ENCODE measurements at regions not wholly inside any gene's neighbourhood (a gene's known extent, or its start where the extent isn't known, plus 50 kb on each side); places are given as distances from the start of the nearest gene placed in this dataset.
"Not testable (repeated sequence)": the region's sequence is repeated elsewhere in the genome, so short reads cannot be mapped to it uniquely, and the experiment has no call there.

- FAIRE-seq = no peak
- no peak for TF ChIP-seq PAX5 (IDR thresholded peaks at IDR 0.05; ENCODE audit: insufficient read depth, low read length, severe bottlenecking)
- TF ChIP-seq TAF1 (IDR thresholded peaks at IDR 0.05; ENCODE audit: low read depth, low read length) = no peak
- no peak for TF ChIP-seq POU2F2 (IDR thresholded peaks at IDR 0.05; ENCODE audit: low read depth, low read length)
- TF ChIP-seq POLR2A (IDR thresholded peaks at IDR 0.05; ENCODE audit: low read depth, low read length) = no peak
- no peak for TF ChIP-seq SPI1 (IDR thresholded peaks at IDR 0.05; ENCODE audit: low read depth, low read length)
- no peak for TF ChIP-seq POLR2AphosphoS5 (IDR thresholded peaks at IDR 0.05; ENCODE audit: low read depth, low read length)
- DNase-seq (ENCODE audit: insufficient read length, low spot score) = no peak
These were observed 724.6 kb downstream of the CENPC start for GRCh38 chr4:66820681-66821080.

GRCh38 chr4:66814277-66814676 is 731.0 kb downstream of the CENPC start:
- FAIRE-seq (no peak), DNase-seq (ENCODE audit: insufficient read length, low spot score) (no peak)
- no peak for TF ChIP-seq TAF1 (IDR thresholded peaks at IDR 0.05; ENCODE audit: low read depth, low read length)

GRCh38 chr4:66805582-66805981 is 739.7 kb downstream of the CENPC start:
- no peak for FAIRE-seq
- TF ChIP-seq SPI1 (IDR thresholded peaks at IDR 0.05; ENCODE audit: low read depth, low read length) (no peak), POU2F2 (IDR thresholded peaks at IDR 0.05; ENCODE audit: low read depth, low read length) (no peak), TAF1 (IDR thresholded peaks at IDR 0.05; ENCODE audit: low read depth, low read length) (no peak), POLR2A (IDR thresholded peaks at IDR 0.05; ENCODE audit: low read depth, low read length) (no peak), PAX5 (IDR thresholded peaks at IDR 0.05; ENCODE audit: insufficient read depth, low read length, severe bottlenecking) (no peak), POLR2AphosphoS5 (IDR thresholded peaks at IDR 0.05; ENCODE audit: low read depth, low read length) (no peak)
- no peak for DNase-seq (ENCODE audit: insufficient read length, low spot score)

- DNase-seq (ENCODE audit: insufficient read length, low spot score) (no peak), FAIRE-seq (no peak)
- no peak for TF ChIP-seq POLR2A (IDR thresholded peaks at IDR 0.05; ENCODE audit: low read depth, low read length)
- no peak for TF ChIP-seq TAF1 (IDR thresholded peaks at IDR 0.05; ENCODE audit: low read depth, low read length)
- TF ChIP-seq SPI1 (IDR thresholded peaks at IDR 0.05; ENCODE audit: low read depth, low read length) = no peak
- TF ChIP-seq POU2F2 (IDR thresholded peaks at IDR 0.05; ENCODE audit: low read depth, low read length) = no peak
These were observed 740.3 kb downstream of the CENPC start for GRCh38 chr4:66804979-66805378.

- TF ChIP-seq PAX5 (IDR thresholded peaks at IDR 0.05; ENCODE audit: insufficient read depth, low read length, severe bottlenecking) (no peak), POLR2AphosphoS5 (IDR thresholded peaks at IDR 0.05; ENCODE audit: low read depth, low read length) (no peak), POLR2A (IDR thresholded peaks at IDR 0.05; ENCODE audit: low read depth, low read length) (no peak), TAF1 (IDR thresholded peaks at IDR 0.05; ENCODE audit: low read depth, low read length) (no peak), SPI1 (IDR thresholded peaks at IDR 0.05; ENCODE audit: low read depth, low read length) (no peak), POU2F2 (IDR thresholded peaks at IDR 0.05; ENCODE audit: low read depth, low read length) (no peak)
- FAIRE-seq = no peak
- DNase-seq (ENCODE audit: insufficient read length, low spot score) = no peak
These were observed 747.7 kb downstream of the CENPC start for GRCh38 chr4:66797608-66798007.

GRCh38 chr4:66795724-66796123 is 749.6 kb downstream of the CENPC start:
- FAIRE-seq = no peak
- TF ChIP-seq SPI1 (IDR thresholded peaks at IDR 0.05; ENCODE audit: low read depth, low read length) (no peak), PAX5 (IDR thresholded peaks at IDR 0.05; ENCODE audit: insufficient read depth, low read length, severe bottlenecking) (no peak), TAF1 (IDR thresholded peaks at IDR 0.05; ENCODE audit: low read depth, low read length) (no peak), POU2F2 (IDR thresholded peaks at IDR 0.05; ENCODE audit: low read depth, low read length) (no peak), POLR2AphosphoS5 (IDR thresholded peaks at IDR 0.05; ENCODE audit: low read depth, low read length) (no peak), POLR2A (IDR thresholded peaks at IDR 0.05; ENCODE audit: low read depth, low read length) (no peak)
- DNase-seq (ENCODE audit: insufficient read length, low spot score) = no peak

GRCh38 chr4:66794390-66795034 is 750.8 kb downstream of the CENPC start:
- DNase-seq (ENCODE audit: insufficient read length, low spot score) (no peak), FAIRE-seq (no peak)
- TF ChIP-seq TAF1 (IDR thresholded peaks at IDR 0.05; ENCODE audit: low read depth, low read length) (no peak), POLR2AphosphoS5 (IDR thresholded peaks at IDR 0.05; ENCODE audit: low read depth, low read length) (no peak), POLR2A (IDR thresholded peaks at IDR 0.05; ENCODE audit: low read depth, low read length) (no peak), PAX5 (IDR thresholded peaks at IDR 0.05; ENCODE audit: insufficient read depth, low read length, severe bottlenecking) (no peak), POU2F2 (IDR thresholded peaks at IDR 0.05; ENCODE audit: low read depth, low read length) (no peak), SPI1 (IDR thresholded peaks at IDR 0.05; ENCODE audit: low read depth, low read length) (no peak)

GRCh38 chr4:66791686-66792085 is 753.6 kb downstream of the CENPC start:
- FAIRE-seq = no peak
- TF ChIP-seq PAX5 (IDR thresholded peaks at IDR 0.05; ENCODE audit: insufficient read depth, low read length, severe bottlenecking) (no peak), POLR2A (IDR thresholded peaks at IDR 0.05; ENCODE audit: low read depth, low read length) (no peak), POLR2AphosphoS5 (IDR thresholded peaks at IDR 0.05; ENCODE audit: low read depth, low read length) (no peak), SPI1 (IDR thresholded peaks at IDR 0.05; ENCODE audit: low read depth, low read length) (no peak), TAF1 (IDR thresholded peaks at IDR 0.05; ENCODE audit: low read depth, low read length) (no peak), POU2F2 (IDR thresholded peaks at IDR 0.05; ENCODE audit: low read depth, low read length) (no peak)

GRCh38 chr4:66785479-66785878 is 759.8 kb downstream of the CENPC start:
- FAIRE-seq (no peak), DNase-seq (ENCODE audit: insufficient read length, low spot score) (no peak)
- TF ChIP-seq TAF1 (IDR thresholded peaks at IDR 0.05; ENCODE audit: low read depth, low read length) (no peak), PAX5 (IDR thresholded peaks at IDR 0.05; ENCODE audit: insufficient read depth, low read length, severe bottlenecking) (no peak), POU2F2 (IDR thresholded peaks at IDR 0.05; ENCODE audit: low read depth, low read length) (no peak), POLR2AphosphoS5 (IDR thresholded peaks at IDR 0.05; ENCODE audit: low read depth, low read length) (no peak), SPI1 (IDR thresholded peaks at IDR 0.05; ENCODE audit: low read depth, low read length) (no peak), POLR2A (IDR thresholded peaks at IDR 0.05; ENCODE audit: low read depth, low read length) (no peak)

More at GRCh38 chr4:66791686-66792085, 753.6 kb downstream of the CENPC start:
- no peak for DNase-seq (ENCODE audit: insufficient read length, low spot score)

- DNase-seq (ENCODE audit: insufficient read length, low spot score); FAIRE-seq: not testable (repeated sequence)
These were observed 762.6 kb downstream of the CENPC start for GRCh38 chr4:66782751-66783150.
